Testis (tissue), 2 donors: ENCODE measurements at regions not wholly inside any gene's neighbourhood (a gene's known extent, or its start where the extent isn't known, plus 50 kb on each side); places are given as distances from the start of the nearest gene placed in this dataset.

ENCODE experiments used
- DNase-seq: peaks from one replicate; pipeline ENCODE4 v3.0.0-alpha.2; 2019
- H3K27ac ChIP-seq, 2 donors: fragments of 200-600 bp; sonication (generic); one replicate each; pipeline ENCODE4 v1.5.1; 2019
- H3K27me3 ChIP-seq: fragments of 200-600 bp; sonication (generic); one replicate; pipeline ENCODE4 v1.5.1; 2019
- H3K36me3 ChIP-seq: fragments of 200-600 bp; sonication (generic); one replicate; pipeline ENCODE4 v1.5.1; 2017; ENCODE audit warnings: low read depth; ENCODE audit errors: missing control alignments
- H3K4me1 ChIP-seq: fragments of 200-600 bp; sonication (generic); one replicate; pipeline ENCODE4 v1.5.1; 2019
- H3K4me3 ChIP-seq, 2 donors: fragments of 200-600 bp; sonication (generic); one replicate each; pipeline ENCODE4 v1.5.1; 2017 to 2019
- H3K9me3 ChIP-seq: fragments of 200-600 bp; sonication (generic); one replicate; pipeline ENCODE4 v1.5.1; 2017
- POLR2A ChIP-seq: fragments of 450-650 bp; IDR thresholded peaks from one replicate; pipeline ENCODE4 v1.6.1; 2017; ENCODE audit warnings: antibody characterized with exemption, mild to moderate bottlenecking, moderate library complexity
- WGBS, 2 donors: methylation state at CpG; one replicate each; pipeline ENCODE4 v1.1.5; 2018; 5-methylcytosine and 5-hydroxymethylcytosine counted together
- intact Hi-C: fragments of 100-400 bp; cut with DNase I; formaldehyde crosslinking; loops from one replicate; pipeline ENCODE4 v1.15.1; 2023; ENCODE audit warnings: low total_unique reads
- TF ChIP-seq, protein P1 (sequence below), 3 experiments: fragments of 450-650 bp in 2 of 3; fragments of 200-600 bp in 1 of 3; sonication (generic) in 1 of 3; IDR thresholded peaks; one replicate each; pipeline ENCODE4 v1.5.1; 2016 to 2019; ENCODE audit warnings: antibody characterized with exemption in 3 of 3, mild to moderate bottlenecking in 2 of 3, moderate library complexity in 1 of 3

DNA sequence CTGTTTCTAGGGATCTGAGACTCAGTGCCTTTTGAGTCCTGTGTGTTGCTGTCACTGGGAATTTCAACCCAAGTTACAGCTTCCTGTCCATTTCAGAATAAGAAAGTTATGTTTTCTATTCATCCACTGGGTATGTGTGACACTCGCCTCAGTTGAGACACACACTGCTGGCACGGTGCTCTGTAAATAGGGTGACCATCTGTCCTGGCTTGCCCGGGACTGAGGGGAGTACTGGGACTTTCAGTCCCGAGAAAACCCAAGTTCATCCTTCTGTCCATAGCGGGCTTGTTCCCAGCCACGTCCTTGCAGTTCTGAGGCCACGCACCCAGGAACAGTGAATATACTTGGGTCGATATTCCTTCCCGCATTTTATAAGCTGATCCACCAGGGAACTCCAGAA, 56.3 kb upstream of the DISP3 start:
- Histone ChIP-seq H3K4me1 (no peaks in the 10 kb centered on the region), H3K27me3 (no peaks in the 10 kb centered on the region), H3K9me3 (no peaks in the 10 kb centered on the region), H3K4me3 (no peak overlapping the region), H3K36me3 (no peaks in the 10 kb centered on the region), H3K27ac (no peak overlapping the region)
- WGBS, 2 donors: 73 to 75% methylated on average over 8 to 9 of the region's 9 CpGs
- intact Hi-C loops: no loop called here
- DNase-seq: no peak
- no peak for TF ChIP-seq POLR2A
- TF ChIP-seq, protein P1, sequence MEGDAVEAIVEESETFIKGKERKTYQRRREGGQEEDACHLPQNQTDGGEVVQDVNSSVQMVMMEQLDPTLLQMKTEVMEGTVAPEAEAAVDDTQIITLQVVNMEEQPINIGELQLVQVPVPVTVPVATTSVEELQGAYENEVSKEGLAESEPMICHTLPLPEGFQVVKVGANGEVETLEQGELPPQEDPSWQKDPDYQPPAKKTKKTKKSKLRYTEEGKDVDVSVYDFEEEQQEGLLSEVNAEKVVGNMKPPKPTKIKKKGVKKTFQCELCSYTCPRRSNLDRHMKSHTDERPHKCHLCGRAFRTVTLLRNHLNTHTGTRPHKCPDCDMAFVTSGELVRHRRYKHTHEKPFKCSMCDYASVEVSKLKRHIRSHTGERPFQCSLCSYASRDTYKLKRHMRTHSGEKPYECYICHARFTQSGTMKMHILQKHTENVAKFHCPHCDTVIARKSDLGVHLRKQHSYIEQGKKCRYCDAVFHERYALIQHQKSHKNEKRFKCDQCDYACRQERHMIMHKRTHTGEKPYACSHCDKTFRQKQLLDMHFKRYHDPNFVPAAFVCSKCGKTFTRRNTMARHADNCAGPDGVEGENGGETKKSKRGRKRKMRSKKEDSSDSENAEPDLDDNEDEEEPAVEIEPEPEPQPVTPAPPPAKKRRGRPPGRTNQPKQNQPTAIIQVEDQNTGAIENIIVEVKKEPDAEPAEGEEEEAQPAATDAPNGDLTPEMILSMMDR (IDR thresholded peaks at IDR 0.05): no peak

DNA sequence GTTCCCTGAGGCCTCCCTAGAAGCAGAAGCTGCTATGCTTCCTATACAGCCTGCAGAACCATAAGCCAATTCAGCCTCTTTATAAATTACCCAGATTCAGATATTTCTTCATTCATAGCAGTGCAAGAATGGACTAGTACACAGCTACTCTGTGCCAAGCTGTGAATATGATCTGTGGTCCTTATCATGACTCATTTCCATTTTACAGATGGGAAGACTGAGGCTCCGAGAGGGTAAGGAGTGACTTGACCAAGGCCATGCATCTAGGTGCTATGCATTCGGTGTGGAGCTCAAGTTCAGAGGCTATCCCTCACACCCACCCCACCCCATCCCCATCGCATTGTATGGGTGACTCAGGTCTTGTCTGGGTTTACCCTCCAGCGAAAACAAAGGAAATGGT, 52.3 kb upstream of the DISP3 start:
- WGBS, 2 donors: 92 to 100% methylated on average over 3 to 4 of the region's 4 CpGs
- intact Hi-C loops: no loop called here
- H3K27me3 ChIP-seq: no peaks in the 10 kb centered on the region
- no peak overlapping the region for H3K4me3 ChIP-seq
- H3K4me1 ChIP-seq: no peaks in the 10 kb centered on the region
- no peak overlapping the region for H3K27ac ChIP-seq
- no peaks in the 10 kb centered on the region for H3K9me3 ChIP-seq
- TF ChIP-seq, protein P1 (IDR thresholded peaks at IDR 0.05): no peak
- TF ChIP-seq POLR2A: no peak
- no peak for DNase-seq
- H3K36me3 ChIP-seq: no peaks in the 10 kb centered on the region

DNA sequence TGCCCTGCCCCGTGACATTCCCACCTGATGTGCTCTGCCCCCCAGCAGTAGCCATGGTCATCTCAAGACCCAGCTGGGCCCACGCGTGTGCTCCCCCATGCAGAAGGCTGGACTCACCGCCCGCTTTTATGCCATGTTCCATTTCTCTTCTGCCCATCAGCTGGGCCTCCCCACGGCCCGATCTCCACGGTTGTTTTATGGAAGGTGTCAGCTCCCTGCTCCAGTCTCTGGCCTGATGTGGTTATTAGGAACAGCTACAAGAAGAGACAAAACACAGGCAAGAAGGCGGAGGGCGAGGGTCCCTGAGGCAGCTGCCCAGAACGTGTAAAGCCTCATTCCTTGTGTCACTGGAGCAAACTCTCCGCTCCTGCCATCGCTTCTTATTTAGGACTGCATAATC, 50.2 kb upstream of the DISP3 start:
- Histone ChIP-seq H3K27me3 (no peaks in the 10 kb centered on the region), H3K36me3 (no peaks in the 10 kb centered on the region), H3K27ac (no peak overlapping the region), H3K9me3 (no peaks in the 10 kb centered on the region), H3K4me1 (no peaks in the 10 kb centered on the region), H3K4me3 (no peak overlapping the region)
- intact Hi-C loops: no loop called here
- 82 to 83% methylated on average over 13 of the region's 13 CpGs for WGBS, 2 donors
- no peak for TF ChIP-seq POLR2A
- TF ChIP-seq, protein P1 (IDR thresholded peaks at IDR 0.05): no peak
- DNase-seq: no peak
